ENCODE measurements at regions not wholly inside any gene's neighbourhood (a gene's known extent, or its start where the extent isn't known, plus 50 kb on each side); places are given as distances from the start of the nearest gene placed in this dataset.

- no peak overlapping the region for H3K27ac ChIP-seq
- H3K36me3 ChIP-seq = no peaks in the 10 kb centered on the region
- intact Hi-C loops (cut with DNase I) = loop anchor here (10.0 kb wide), 2 partner anchors 1427 to 1777 kb away; no protein-coding TSS in a partner anchor
- no peaks in the 10 kb centered on the region for H3K9me3 ChIP-seq
- H3K4me1 ChIP-seq = no peaks in the 10 kb centered on the region
- no peak for DNase-seq
- H3K4me3 ChIP-seq = no peak overlapping the region
- no peak for TF ChIP-seq POLR2A (IDR thresholded peaks at IDR 0.05)
- no peak for TF ChIP-seq CTCF (IDR thresholded peaks at IDR 0.05)
- 61% methylated on average over 4 of the region's 4 CpGs for WGBS, 2 donors
- H3K27me3 ChIP-seq = peaks cover 0 to 10% (median 0%) of the 10 kb centered on the region in 4 donors
Observed at GRCh38 chr10:9301554-9301953, 1247.1 kb downstream of the GATA3 start.

GRCh38 chr10:9302140-9302746 lies 1247.8 kb downstream of the GATA3 start:
- intact Hi-C loops (cut with DNase I) = loop anchor here (10.0 kb wide), 2 partner anchors 1427 to 1777 kb away; no protein-coding TSS in a partner anchor
- Histone ChIP-seq H3K27me3 (peaks cover 0 to 11% (median 0%) of the 10 kb centered on the region in 4 donors), H3K9me3 (no peaks in the 10 kb centered on the region), H3K4me1 (no peaks in the 10 kb centered on the region), H3K36me3 (no peaks in the 10 kb centered on the region), H3K4me3 (no peak overlapping the region), H3K27ac (no peak overlapping the region)
- 36 to 38% methylated on average over 3 of the region's 3 CpGs for WGBS, 2 donors
- TF ChIP-seq POLR2A (IDR thresholded peaks at IDR 0.05) = no peak
- peak; percentile 21 to 59 (median 42) for TF ChIP-seq CTCF (IDR thresholded peaks at IDR 0.05)
- no peak for DNase-seq

- Histone ChIP-seq H3K4me1 (no peaks in the 10 kb centered on the region), H3K27me3 (peaks cover 0 to 26% (median 0%) of the 10 kb centered on the region in 4 donors), H3K9me3 (no peaks in the 10 kb centered on the region), H3K4me3 (no peak overlapping the region), H3K27ac (no peak overlapping the region), H3K36me3 (no peaks in the 10 kb centered on the region)
- intact Hi-C loops (cut with DNase I) = loop anchor here (10.0 kb wide), 2 partner anchors 1430 to 1780 kb away; no protein-coding TSS in a partner anchor
- TF ChIP-seq CTCF (IDR thresholded peaks at IDR 0.05) (peak in 5 of 6 experiments; percentile 6 to 55 (median 35)), POLR2A (IDR thresholded peaks at IDR 0.05) (no peak)
- no peak for DNase-seq
- WGBS, 2 donors = 39 to 47% methylated on average over 6 of the region's 6 CpGs
Observed at GRCh38 chr10:9305018-9305655, 1250.6 kb downstream of the GATA3 start.

GRCh38 chr10:9311702-9312499 lies 1257.4 kb downstream of the GATA3 start:
- Histone ChIP-seq H3K36me3 (no peaks in the 10 kb centered on the region), H3K4me1 (no peaks in the 10 kb centered on the region), H3K27ac (no peak overlapping the region), H3K27me3 (peaks cover 0 to 16% (median 0%) of the 10 kb centered on the region in 4 donors), H3K4me3 (no peak overlapping the region), H3K9me3 (no peaks in the 10 kb centered on the region)
- no peak for DNase-seq
- intact Hi-C loops (cut with DNase I) = no loop called here
- WGBS, 2 donors = 54 to 55% methylated on average over 3 to 4 of the region's 4 CpGs
- no peak for TF ChIP-seq CTCF (IDR thresholded peaks at IDR 0.05)
- TF ChIP-seq POLR2A (IDR thresholded peaks at IDR 0.05) = no peak

GRCh38 chr10:9315292-9315691 lies 1260.8 kb downstream of the GATA3 start:
- DNase-seq = no peak
- Histone ChIP-seq H3K4me3 (no peak overlapping the region), H3K9me3 (no peaks in the 10 kb centered on the region), H3K27ac (no peak overlapping the region), H3K36me3 (no peaks in the 10 kb centered on the region), H3K4me1 (no peaks in the 10 kb centered on the region), H3K27me3 (no peaks in the 10 kb centered on the region)
- TF ChIP-seq CTCF (IDR thresholded peaks at IDR 0.05) = no peak
- no peak for TF ChIP-seq POLR2A (IDR thresholded peaks at IDR 0.05)
- intact Hi-C loops (cut with DNase I) = no loop called here

Measured in esophagus squamous epithelium (tissue), 5 donors.